WTC11 (cell line): ENCODE measurements at regions not wholly inside any gene's neighbourhood (a gene's known extent, or its start where the extent isn't known, plus 50 kb on each side); places are given as distances from the start of the nearest gene placed in this dataset.

Experiments used
- ATAC-seq: fragments of 200-7000 bp; cut with Tn5 transposase; 2 replicates; pipeline ENCODE4 v1.10.0; 2021; ENCODE audit warnings: mild to moderate bottlenecking, moderate library complexity
- CTCF ChIA-PET: fragments of 300-600 bp; sonication (Branson Sonifier 250); formaldehyde crosslinking; loops from one replicate; lab custom pipeline; 2021; ENCODE audit warnings: antibody characterized with exemption; lab: Charles Lee
- POLR2A ChIA-PET: fragments of 350-600 bp; sonication (Branson Sonifier 250); formaldehyde crosslinking; loops from one replicate; lab custom pipeline; 2021; ENCODE audit warnings: antibody characterized with exemption; lab: Charles Lee
- DNase-seq: peaks from one replicate; pipeline ENCODE4 v3.0.0; 2021; ENCODE audit warnings: low spot score
- H3K27ac Mint-ChIP-seq: 2 replicates; pipeline ENCODE4 v1.8.0; 2021; ENCODE audit warnings: mixed read lengths
- H3K27me3 Mint-ChIP-seq: 2 replicates; pipeline ENCODE4 v1.8.0; 2021; ENCODE audit warnings: low read depth, mild to moderate bottlenecking, moderate library complexity, mixed read lengths
- H3K36me3 Mint-ChIP-seq: 2 replicates; pipeline ENCODE4 v1.8.0; 2021; ENCODE audit warnings: mixed read lengths
- H3K4me1 Mint-ChIP-seq: 2 replicates; pipeline ENCODE4 v1.8.0; 2022; ENCODE audit warnings: mixed read lengths
- H3K4me3 Mint-ChIP-seq: 2 replicates; pipeline ENCODE4 v1.8.0; 2021; ENCODE audit warnings: mild to moderate bottlenecking, moderate library complexity, mixed read lengths
- H3K9me3 Mint-ChIP-seq: 2 replicates; pipeline ENCODE4 v1.8.0; 2021; ENCODE audit warnings: mixed read lengths
- CREM ChIP-seq: sonication (generic); formaldehyde crosslinking; IDR thresholded peaks from 2 replicates; pipeline ENCODE4 v1.8.1; 2022; ENCODE audit warnings: mild to moderate bottlenecking, missing genetic modification reagents, moderate library complexity
- FOXK1 ChIP-seq: sonication (generic); formaldehyde crosslinking; IDR thresholded peaks from 2 replicates; pipeline ENCODE4 v1.8.0; 2022; ENCODE audit warnings: mild to moderate bottlenecking, moderate library complexity, missing genetic modification reagents
- JUN ChIP-seq: sonication (generic); formaldehyde crosslinking; IDR thresholded peaks from 2 replicates; pipeline ENCODE4 v1.8.0; 2023; ENCODE audit warnings: mild to moderate bottlenecking, missing genetic modification reagents
- NR1H2 ChIP-seq: sonication (generic); formaldehyde crosslinking; IDR thresholded peaks from 2 replicates; pipeline ENCODE4 v1.9.0; 2021; ENCODE audit warnings: mild to moderate bottlenecking, moderate library complexity, missing genetic modification reagents
- OVOL2 ChIP-seq: fragments of 250-450 bp; sonication (Bioruptor Pico); IDR thresholded peaks from 2 replicates; pipeline ENCODE4 v1.9.0; 2021; ENCODE audit warnings: mild to moderate bottlenecking, borderline replicate concordance
- SMAD3 ChIP-seq: sonication (generic); formaldehyde crosslinking; IDR thresholded peaks from 2 replicates; pipeline ENCODE4 v1.8.0; 2022; ENCODE audit warnings: missing genetic modification reagents, mild to moderate bottlenecking, borderline replicate concordance
- SP1 ChIP-seq: sonication (generic); formaldehyde crosslinking; conservative IDR thresholded peaks from 2 replicates; pipeline ENCODE4 v1.8.1; 2022; ENCODE audit warnings: missing genetic modification reagents
- ZNF423 ChIP-seq: fragments of 250-450 bp; sonication (Bioruptor Pico); IDR thresholded peaks from 2 replicates; pipeline ENCODE4 v2.1.2; 2022; ENCODE audit warnings: mild to moderate bottlenecking, moderate library complexity
- TF ChIP-seq, protein P1 (sequence below): sonication (generic); formaldehyde crosslinking; IDR thresholded peaks from 2 replicates; pipeline ENCODE4 v1.8.0; 2023; ENCODE audit warnings: missing genetic modification reagents, mild to moderate bottlenecking, borderline replicate concordance
- TF ChIP-seq, protein P2 (sequence below): sonication (generic); formaldehyde crosslinking; conservative IDR thresholded peaks from 2 replicates; pipeline ENCODE4 v1.8.1; 2022; ENCODE audit warnings: mild to moderate bottlenecking, missing genetic modification reagents
- TF ChIP-seq, protein P3 (sequence below): sonication (generic); formaldehyde crosslinking; IDR thresholded peaks from 2 replicates; pipeline ENCODE4 v1.8.0; 2022; ENCODE audit warnings: mild to moderate bottlenecking, missing genetic modification reagents
- TF ChIP-seq, protein P4 (sequence below): sonication (generic); formaldehyde crosslinking; IDR thresholded peaks from 2 replicates; pipeline ENCODE4 v1.8.1; 2023; ENCODE audit warnings: mild to moderate bottlenecking, missing genetic modification reagents, borderline replicate concordance

GRCh38 chr2:136359121-136359965, 241.4 kb upstream of the CXCR4 start (continued):
- TF ChIP-seq, protein P1, sequence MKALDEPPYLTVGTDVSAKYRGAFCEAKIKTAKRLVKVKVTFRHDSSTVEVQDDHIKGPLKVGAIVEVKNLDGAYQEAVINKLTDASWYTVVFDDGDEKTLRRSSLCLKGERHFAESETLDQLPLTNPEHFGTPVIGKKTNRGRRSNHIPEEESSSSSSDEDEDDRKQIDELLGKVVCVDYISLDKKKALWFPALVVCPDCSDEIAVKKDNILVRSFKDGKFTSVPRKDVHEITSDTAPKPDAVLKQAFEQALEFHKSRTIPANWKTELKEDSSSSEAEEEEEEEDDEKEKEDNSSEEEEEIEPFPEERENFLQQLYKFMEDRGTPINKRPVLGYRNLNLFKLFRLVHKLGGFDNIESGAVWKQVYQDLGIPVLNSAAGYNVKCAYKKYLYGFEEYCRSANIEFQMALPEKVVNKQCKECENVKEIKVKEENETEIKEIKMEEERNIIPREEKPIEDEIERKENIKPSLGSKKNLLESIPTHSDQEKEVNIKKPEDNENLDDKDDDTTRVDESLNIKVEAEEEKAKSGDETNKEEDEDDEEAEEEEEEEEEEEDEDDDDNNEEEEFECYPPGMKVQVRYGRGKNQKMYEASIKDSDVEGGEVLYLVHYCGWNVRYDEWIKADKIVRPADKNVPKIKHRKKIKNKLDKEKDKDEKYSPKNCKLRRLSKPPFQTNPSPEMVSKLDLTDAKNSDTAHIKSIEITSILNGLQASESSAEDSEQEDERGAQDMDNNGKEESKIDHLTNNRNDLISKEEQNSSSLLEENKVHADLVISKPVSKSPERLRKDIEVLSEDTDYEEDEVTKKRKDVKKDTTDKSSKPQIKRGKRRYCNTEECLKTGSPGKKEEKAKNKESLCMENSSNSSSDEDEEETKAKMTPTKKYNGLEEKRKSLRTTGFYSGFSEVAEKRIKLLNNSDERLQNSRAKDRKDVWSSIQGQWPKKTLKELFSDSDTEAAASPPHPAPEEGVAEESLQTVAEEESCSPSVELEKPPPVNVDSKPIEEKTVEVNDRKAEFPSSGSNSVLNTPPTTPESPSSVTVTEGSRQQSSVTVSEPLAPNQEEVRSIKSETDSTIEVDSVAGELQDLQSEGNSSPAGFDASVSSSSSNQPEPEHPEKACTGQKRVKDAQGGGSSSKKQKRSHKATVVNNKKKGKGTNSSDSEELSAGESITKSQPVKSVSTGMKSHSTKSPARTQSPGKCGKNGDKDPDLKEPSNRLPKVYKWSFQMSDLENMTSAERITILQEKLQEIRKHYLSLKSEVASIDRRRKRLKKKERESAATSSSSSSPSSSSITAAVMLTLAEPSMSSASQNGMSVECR (CRISPR knock-in tag), result no peak
- TF ChIP-seq, protein P2, sequence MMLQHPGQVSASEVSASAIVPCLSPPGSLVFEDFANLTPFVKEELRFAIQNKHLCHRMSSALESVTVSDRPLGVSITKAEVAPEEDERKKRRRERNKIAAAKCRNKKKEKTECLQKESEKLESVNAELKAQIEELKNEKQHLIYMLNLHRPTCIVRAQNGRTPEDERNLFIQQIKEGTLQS (CRISPR knock-in tag), result no peak
- TF ChIP-seq JUN (CRISPR knock-in tag) (no peak), ZNF423 (no peak), NR1H2 (CRISPR knock-in tag) (no peak), SMAD3 (CRISPR knock-in tag) (no peak), OVOL2 (CRISPR knock-in tag) (no peak), CREM (CRISPR knock-in tag) (no peak)
- TF ChIP-seq, protein P3, sequence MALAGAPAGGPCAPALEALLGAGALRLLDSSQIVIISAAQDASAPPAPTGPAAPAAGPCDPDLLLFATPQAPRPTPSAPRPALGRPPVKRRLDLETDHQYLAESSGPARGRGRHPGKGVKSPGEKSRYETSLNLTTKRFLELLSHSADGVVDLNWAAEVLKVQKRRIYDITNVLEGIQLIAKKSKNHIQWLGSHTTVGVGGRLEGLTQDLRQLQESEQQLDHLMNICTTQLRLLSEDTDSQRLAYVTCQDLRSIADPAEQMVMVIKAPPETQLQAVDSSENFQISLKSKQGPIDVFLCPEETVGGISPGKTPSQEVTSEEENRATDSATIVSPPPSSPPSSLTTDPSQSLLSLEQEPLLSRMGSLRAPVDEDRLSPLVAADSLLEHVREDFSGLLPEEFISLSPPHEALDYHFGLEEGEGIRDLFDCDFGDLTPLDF (CRISPR knock-in tag), result no peak
- TF ChIP-seq, protein P4, sequence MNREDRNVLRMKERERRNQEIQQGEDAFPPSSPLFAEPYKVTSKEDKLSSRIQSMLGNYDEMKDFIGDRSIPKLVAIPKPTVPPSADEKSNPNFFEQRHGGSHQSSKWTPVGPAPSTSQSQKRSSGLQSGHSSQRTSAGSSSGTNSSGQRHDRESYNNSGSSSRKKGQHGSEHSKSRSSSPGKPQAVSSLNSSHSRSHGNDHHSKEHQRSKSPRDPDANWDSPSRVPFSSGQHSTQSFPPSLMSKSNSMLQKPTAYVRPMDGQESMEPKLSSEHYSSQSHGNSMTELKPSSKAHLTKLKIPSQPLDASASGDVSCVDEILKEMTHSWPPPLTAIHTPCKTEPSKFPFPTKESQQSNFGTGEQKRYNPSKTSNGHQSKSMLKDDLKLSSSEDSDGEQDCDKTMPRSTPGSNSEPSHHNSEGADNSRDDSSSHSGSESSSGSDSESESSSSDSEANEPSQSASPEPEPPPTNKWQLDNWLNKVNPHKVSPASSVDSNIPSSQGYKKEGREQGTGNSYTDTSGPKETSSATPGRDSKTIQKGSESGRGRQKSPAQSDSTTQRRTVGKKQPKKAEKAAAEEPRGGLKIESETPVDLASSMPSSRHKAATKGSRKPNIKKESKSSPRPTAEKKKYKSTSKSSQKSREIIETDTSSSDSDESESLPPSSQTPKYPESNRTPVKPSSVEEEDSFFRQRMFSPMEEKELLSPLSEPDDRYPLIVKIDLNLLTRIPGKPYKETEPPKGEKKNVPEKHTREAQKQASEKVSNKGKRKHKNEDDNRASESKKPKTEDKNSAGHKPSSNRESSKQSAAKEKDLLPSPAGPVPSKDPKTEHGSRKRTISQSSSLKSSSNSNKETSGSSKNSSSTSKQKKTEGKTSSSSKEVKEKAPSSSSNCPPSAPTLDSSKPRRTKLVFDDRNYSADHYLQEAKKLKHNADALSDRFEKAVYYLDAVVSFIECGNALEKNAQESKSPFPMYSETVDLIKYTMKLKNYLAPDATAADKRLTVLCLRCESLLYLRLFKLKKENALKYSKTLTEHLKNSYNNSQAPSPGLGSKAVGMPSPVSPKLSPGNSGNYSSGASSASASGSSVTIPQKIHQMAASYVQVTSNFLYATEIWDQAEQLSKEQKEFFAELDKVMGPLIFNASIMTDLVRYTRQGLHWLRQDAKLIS (CRISPR knock-in tag), result no peak

GRCh38 chr2:136358576-136358975, 240.6 kb upstream of the CXCR4 start:
- TF ChIP-seq SP1 (no peak), FOXK1 (CRISPR knock-in tag) (no peak)
- TF ChIP-seq, protein P3 (CRISPR knock-in tag), result no peak
- TF ChIP-seq, all 79 proteins: peak for 0
- H3K9me3 Mint-ChIP-seq, result no peaks in the 10 kb centered on the region
- DNase-seq, result no peak
- CTCF ChIA-PET, result no interaction called here
- no peak for ATAC-seq
- no peak overlapping the region for H3K27ac Mint-ChIP-seq
- POLR2A ChIA-PET, result no interaction called here
- no peaks in the 10 kb centered on the region for H3K27me3 Mint-ChIP-seq
- no peaks in the 10 kb centered on the region for H3K36me3 Mint-ChIP-seq
- H3K4me1 Mint-ChIP-seq, result 0 out of 2 replicates have a peak, but pooled peaks cover 2% of the 10 kb centered on the region
- H3K4me3 Mint-ChIP-seq, result no peak overlapping the region
